Neural crest cell (in vitro differentiated cells): ENCODE measurements at regions not wholly inside any gene's neighbourhood (a gene's known extent, or its start where the extent isn't known, plus 50 kb on each side); places are given as distances from the start of the nearest gene placed in this dataset. TPM values are rescaled to one million over a fixed set of nuclear protein-coding genes. Genes with fewer than 3 reads are reported as not detected.

ENCODE experiments used
- DNase-seq: peaks from one replicate; pipeline ENCODE4 v3.0.0; 2021; ENCODE audit warnings: low read depth, mixed read lengths, low spot score
- H3K27ac Mint-ChIP-seq: one replicate; pipeline ENCODE4 v1.8.0; 2021; ENCODE audit warnings: mild to moderate bottlenecking, mixed read lengths; ENCODE audit not compliant: unreplicated experiment
- H3K27me3 Mint-ChIP-seq: 2 replicates; pipeline ENCODE4 v1.8.0; 2021; ENCODE audit warnings: low read depth, mild to moderate bottlenecking, mixed read lengths
- H3K36me3 Mint-ChIP-seq: 2 replicates; pipeline ENCODE4 v1.8.0; 2021; ENCODE audit warnings: low read depth, mild to moderate bottlenecking, mixed read lengths
- H3K4me1 Mint-ChIP-seq: 2 replicates; pipeline ENCODE4 v1.8.0; 2021; ENCODE audit warnings: mixed read lengths
- H3K4me3 Mint-ChIP-seq: one replicate; pipeline ENCODE4 v1.8.0; 2021; ENCODE audit warnings: mild to moderate bottlenecking, mixed read lengths
- H3K9me3 Mint-ChIP-seq: 2 replicates; pipeline ENCODE4 v1.8.0; 2021; ENCODE audit warnings: mixed read lengths
- microRNA-seq: library from miRNA; unstranded; fragments of <30 nt; microRNA quantifications from one replicate; pipeline ENCODE4, GENCODE V29; 2020
- TF ChIP-seq, protein P1 (sequence below): fragments of 200-600 bp; sonication (generic); conservative IDR thresholded peaks from 2 replicates; pipeline ENCODE4 v1.5.0; 2021; ENCODE audit warnings: antibody characterized with exemption, mild to moderate bottlenecking

DNA sequence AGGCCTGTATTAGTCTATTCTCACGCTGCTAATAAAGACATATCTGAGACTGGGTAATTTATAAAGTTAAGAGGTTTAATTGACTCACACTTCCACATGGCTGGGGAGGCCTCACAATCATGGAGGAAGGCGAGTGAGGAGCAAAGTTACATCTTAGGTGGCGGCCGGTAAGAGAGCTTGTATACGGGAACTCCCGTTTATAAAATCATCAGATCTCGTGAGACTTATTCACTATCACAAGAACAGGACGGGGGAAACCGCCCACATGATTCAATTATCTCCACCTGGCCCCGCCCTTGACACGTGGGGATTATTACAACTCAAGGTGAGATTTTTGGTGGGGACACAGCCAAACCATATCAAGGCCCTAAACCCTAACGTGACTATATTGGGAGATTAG, 110.1 kb downstream of the LLPH start:
- Mint-ChIP-seq H3K4me1 (peaks cover 13% of the 10 kb centered on the region), H3K4me3 (no peak overlapping the region), H3K36me3 (no peaks in the 10 kb centered on the region), H3K9me3 (peaks cover 4% of the 10 kb centered on the region), H3K27me3 (no peaks in the 10 kb centered on the region), H3K27ac (no peak overlapping the region)
- DNase-seq = no peak
- TF ChIP-seq, protein P1, sequence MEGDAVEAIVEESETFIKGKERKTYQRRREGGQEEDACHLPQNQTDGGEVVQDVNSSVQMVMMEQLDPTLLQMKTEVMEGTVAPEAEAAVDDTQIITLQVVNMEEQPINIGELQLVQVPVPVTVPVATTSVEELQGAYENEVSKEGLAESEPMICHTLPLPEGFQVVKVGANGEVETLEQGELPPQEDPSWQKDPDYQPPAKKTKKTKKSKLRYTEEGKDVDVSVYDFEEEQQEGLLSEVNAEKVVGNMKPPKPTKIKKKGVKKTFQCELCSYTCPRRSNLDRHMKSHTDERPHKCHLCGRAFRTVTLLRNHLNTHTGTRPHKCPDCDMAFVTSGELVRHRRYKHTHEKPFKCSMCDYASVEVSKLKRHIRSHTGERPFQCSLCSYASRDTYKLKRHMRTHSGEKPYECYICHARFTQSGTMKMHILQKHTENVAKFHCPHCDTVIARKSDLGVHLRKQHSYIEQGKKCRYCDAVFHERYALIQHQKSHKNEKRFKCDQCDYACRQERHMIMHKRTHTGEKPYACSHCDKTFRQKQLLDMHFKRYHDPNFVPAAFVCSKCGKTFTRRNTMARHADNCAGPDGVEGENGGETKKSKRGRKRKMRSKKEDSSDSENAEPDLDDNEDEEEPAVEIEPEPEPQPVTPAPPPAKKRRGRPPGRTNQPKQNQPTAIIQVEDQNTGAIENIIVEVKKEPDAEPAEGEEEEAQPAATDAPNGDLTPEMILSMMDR = no peak

DNA sequence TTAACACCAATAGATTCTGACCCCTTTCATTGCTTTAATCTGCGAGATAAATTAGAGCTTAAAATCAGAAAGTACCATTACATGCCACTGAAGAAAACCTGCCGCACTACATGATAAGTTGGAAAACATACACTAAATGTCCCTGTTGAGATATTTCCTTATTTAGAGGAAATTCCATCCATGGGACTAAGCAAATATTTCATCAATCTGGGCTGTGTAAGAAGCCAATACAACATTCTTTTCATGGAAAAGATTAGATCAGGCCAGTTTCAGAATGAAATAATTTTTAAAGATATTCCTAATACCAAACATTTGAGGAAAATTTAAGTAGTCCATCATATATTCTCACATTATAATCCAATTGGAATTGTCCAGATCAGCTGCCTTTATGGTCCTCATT, 112.8 kb downstream of the LLPH start:
- TF ChIP-seq, protein P1 = no peak
- Mint-ChIP-seq H3K27me3 (no peaks in the 10 kb centered on the region), H3K4me1 (peaks cover 36% of the 10 kb centered on the region), H3K4me3 (no peak overlapping the region), H3K9me3 (peaks cover 4% of the 10 kb centered on the region), H3K27ac (no peak overlapping the region), H3K36me3 (no peaks in the 10 kb centered on the region)
- no peak for DNase-seq

Small RNA genes lying in the stretch of these regions (microRNA-seq; reads per million reads assigned to microRNA genes)
- not detected for gene MIR6074
